ENCODE measurements at regions not wholly inside any gene's neighbourhood (a gene's known extent, or its start where the extent isn't known, plus 50 kb on each side); places are given as distances from the start of the nearest gene placed in this dataset.

DNA sequence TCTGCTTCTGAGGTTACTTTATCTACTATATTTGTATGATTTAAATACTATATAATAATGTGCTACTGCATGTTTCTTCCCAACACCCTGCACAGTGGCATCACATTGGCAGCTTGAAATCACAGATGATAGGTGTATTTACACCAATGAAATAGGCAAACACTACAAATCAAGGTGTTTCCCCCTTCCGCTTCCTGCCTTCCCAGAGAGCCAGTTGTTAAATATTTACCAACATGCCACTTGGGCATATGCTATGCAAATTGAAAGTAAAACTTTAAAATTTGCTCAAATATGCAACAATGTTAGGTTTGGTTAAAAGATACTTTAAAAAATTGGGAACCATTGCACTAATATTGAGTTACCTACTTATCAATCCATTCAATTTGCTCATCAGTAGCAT is 58.2 kb upstream of the SMARCA2 start:
- TF ChIP-seq, protein P1, sequence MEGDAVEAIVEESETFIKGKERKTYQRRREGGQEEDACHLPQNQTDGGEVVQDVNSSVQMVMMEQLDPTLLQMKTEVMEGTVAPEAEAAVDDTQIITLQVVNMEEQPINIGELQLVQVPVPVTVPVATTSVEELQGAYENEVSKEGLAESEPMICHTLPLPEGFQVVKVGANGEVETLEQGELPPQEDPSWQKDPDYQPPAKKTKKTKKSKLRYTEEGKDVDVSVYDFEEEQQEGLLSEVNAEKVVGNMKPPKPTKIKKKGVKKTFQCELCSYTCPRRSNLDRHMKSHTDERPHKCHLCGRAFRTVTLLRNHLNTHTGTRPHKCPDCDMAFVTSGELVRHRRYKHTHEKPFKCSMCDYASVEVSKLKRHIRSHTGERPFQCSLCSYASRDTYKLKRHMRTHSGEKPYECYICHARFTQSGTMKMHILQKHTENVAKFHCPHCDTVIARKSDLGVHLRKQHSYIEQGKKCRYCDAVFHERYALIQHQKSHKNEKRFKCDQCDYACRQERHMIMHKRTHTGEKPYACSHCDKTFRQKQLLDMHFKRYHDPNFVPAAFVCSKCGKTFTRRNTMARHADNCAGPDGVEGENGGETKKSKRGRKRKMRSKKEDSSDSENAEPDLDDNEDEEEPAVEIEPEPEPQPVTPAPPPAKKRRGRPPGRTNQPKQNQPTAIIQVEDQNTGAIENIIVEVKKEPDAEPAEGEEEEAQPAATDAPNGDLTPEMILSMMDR (IDR thresholded peaks at IDR 0.05; ENCODE audit: low read depth, low read length, missing input control), result no peak
- TF ChIP-seq, protein P2, sequence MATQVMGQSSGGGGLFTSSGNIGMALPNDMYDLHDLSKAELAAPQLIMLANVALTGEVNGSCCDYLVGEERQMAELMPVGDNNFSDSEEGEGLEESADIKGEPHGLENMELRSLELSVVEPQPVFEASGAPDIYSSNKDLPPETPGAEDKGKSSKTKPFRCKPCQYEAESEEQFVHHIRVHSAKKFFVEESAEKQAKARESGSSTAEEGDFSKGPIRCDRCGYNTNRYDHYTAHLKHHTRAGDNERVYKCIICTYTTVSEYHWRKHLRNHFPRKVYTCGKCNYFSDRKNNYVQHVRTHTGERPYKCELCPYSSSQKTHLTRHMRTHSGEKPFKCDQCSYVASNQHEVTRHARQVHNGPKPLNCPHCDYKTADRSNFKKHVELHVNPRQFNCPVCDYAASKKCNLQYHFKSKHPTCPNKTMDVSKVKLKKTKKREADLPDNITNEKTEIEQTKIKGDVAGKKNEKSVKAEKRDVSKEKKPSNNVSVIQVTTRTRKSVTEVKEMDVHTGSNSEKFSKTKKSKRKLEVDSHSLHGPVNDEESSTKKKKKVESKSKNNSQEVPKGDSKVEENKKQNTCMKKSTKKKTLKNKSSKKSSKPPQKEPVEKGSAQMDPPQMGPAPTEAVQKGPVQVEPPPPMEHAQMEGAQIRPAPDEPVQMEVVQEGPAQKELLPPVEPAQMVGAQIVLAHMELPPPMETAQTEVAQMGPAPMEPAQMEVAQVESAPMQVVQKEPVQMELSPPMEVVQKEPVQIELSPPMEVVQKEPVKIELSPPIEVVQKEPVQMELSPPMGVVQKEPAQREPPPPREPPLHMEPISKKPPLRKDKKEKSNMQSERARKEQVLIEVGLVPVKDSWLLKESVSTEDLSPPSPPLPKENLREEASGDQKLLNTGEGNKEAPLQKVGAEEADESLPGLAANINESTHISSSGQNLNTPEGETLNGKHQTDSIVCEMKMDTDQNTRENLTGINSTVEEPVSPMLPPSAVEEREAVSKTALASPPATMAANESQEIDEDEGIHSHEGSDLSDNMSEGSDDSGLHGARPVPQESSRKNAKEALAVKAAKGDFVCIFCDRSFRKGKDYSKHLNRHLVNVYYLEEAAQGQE (IDR thresholded peaks at IDR 0.05), result no peak

All from liver (tissue), 2 donors.